ENCODE measurements at regions not wholly inside any gene's neighbourhood (a gene's known extent, or its start where the extent isn't known, plus 50 kb on each side); places are given as distances from the start of the nearest gene placed in this dataset.
A peak's percentile ranks its signal among the peaks of the same experiment; 100 is the strongest.

DNA sequence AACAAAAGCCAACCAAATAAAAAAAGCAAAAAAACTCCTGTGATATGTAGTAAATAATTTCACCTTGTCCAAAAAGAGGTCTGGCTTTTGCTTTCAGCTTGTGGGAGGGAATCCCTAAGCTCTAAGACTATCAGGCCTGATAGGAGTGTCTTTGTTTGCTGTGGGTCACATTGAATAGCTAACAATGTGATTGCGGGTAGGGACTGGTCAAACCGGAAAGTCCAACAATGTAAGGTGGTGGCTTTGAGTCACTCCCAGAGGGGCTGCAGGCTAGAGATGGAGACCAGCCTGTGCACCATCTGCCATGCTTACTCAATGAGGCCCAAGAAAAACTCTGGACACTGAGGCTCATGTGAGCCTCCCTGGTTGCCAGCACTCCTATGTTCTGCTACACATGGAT, 192.9 kb downstream of the TFCP2L1 start:
- peaks cover 49% of the 10 kb centered on the region for H3K4me1 Mint-ChIP-seq
- no peaks in the 10 kb centered on the region for H3K9me3 Mint-ChIP-seq
- peaks cover 25% of the 10 kb centered on the region for H3K27me3 Mint-ChIP-seq (ENCODE audit: low read depth)
- no peak overlapping the region for H3K4me3 Mint-ChIP-seq
- TF ChIP-seq, protein P1, sequence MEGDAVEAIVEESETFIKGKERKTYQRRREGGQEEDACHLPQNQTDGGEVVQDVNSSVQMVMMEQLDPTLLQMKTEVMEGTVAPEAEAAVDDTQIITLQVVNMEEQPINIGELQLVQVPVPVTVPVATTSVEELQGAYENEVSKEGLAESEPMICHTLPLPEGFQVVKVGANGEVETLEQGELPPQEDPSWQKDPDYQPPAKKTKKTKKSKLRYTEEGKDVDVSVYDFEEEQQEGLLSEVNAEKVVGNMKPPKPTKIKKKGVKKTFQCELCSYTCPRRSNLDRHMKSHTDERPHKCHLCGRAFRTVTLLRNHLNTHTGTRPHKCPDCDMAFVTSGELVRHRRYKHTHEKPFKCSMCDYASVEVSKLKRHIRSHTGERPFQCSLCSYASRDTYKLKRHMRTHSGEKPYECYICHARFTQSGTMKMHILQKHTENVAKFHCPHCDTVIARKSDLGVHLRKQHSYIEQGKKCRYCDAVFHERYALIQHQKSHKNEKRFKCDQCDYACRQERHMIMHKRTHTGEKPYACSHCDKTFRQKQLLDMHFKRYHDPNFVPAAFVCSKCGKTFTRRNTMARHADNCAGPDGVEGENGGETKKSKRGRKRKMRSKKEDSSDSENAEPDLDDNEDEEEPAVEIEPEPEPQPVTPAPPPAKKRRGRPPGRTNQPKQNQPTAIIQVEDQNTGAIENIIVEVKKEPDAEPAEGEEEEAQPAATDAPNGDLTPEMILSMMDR (IDR thresholded peaks at IDR 0.05; ENCODE audit: unreplicated experiment in 3 of 3) = no peak
- no peaks in the 10 kb centered on the region for H3K36me3 Mint-ChIP-seq (ENCODE audit: low read depth)
- H3K27ac Mint-ChIP-seq = no peak overlapping the region

DNA sequence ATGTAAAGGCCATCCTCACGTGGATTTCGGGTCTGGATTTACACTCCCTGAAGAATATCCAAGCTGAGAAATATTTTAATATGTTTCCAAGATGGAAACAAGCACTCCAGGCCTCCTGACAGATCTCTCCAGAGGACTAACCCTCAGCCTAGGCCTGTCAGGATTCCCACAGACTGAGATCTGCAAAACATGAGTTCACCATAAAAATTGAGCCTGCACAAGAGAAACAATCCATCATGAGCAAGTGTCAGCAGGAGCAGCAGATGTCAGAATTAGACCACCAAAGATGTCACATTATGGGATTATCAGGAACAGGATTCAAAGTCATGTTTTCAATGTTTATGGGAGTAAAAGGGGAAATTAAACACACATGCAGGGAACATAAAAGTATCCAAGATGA, 191.3 kb downstream of the TFCP2L1 start:
- no peaks in the 10 kb centered on the region for H3K36me3 Mint-ChIP-seq (ENCODE audit: low read depth)

DNA sequence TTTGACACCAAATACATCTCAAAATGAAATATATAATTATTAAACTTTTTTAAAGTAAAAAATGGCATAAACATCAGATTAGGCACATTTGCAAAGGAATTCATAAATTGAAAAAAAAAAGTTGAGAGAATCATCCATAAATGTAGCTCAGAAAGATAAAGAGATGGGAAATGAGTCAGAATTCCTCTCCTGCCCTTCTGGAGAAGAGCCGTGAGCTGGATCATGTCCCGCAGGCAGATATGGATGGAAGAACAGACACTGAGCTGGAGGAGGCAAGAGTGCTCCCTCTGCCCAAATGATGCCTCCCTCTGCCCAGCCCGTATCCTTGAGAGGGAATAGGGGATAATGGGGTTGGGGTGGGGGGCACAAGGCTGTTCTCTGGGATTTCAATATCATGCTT, 190.9 kb downstream of the TFCP2L1 start:
- no peaks in the 10 kb centered on the region for H3K9me3 Mint-ChIP-seq
- H3K4me3 Mint-ChIP-seq = no peak overlapping the region
- H3K27ac Mint-ChIP-seq = peak overlapping the region in 1 of 3 experiments; percentile 55
- TF ChIP-seq, protein P1 (IDR thresholded peaks at IDR 0.05; ENCODE audit: unreplicated experiment in 3 of 3) = no peak
- peaks cover 40% of the 10 kb centered on the region for H3K4me1 Mint-ChIP-seq
- no peaks in the 10 kb centered on the region for H3K36me3 Mint-ChIP-seq (ENCODE audit: low read depth)
- peaks cover 33% of the 10 kb centered on the region for H3K27me3 Mint-ChIP-seq (ENCODE audit: low read depth)

More for the DNA sequence above, 191.3 kb downstream of the TFCP2L1 start:
- peak overlapping the region in 1 of 3 experiments; percentile 2 for H3K4me3 Mint-ChIP-seq
- TF ChIP-seq, protein P1 (IDR thresholded peaks at IDR 0.05; ENCODE audit: unreplicated experiment in 3 of 3) = no peak
- H3K27ac Mint-ChIP-seq = peak overlapping the region; percentile 10 to 55 (median 29)
- no peaks in the 10 kb centered on the region for H3K9me3 Mint-ChIP-seq
- H3K27me3 Mint-ChIP-seq (ENCODE audit: low read depth) = peaks cover 31% of the 10 kb centered on the region
- peaks cover 44% of the 10 kb centered on the region for H3K4me1 Mint-ChIP-seq

DNA sequence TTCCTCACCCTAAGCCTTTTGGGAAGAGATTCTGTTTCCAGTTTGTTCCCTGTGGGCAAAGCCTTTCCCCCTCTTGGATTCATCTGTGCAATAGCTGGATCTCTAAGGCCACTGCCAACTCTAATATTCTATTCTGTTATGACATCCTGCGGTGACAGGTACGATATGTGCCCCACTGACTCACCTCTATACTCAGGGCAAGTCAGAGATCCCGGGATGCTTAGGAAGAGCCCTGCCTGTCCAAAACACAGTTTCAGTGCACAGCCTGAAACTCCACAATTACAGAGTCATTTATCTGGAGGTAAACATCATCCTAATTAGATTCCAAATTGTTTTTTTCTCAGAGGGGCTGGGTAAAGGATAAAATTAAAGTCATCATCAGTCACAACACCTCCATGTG, 190.2 kb downstream of the TFCP2L1 start:
- Mint-ChIP-seq H3K9me3 (no peaks in the 10 kb centered on the region), H3K27me3 (ENCODE audit: low read depth) (peaks cover 37% of the 10 kb centered on the region), H3K36me3 (ENCODE audit: low read depth) (no peaks in the 10 kb centered on the region), H3K4me3 (no peak overlapping the region), H3K4me1 (peaks cover 32% of the 10 kb centered on the region), H3K27ac (no peak overlapping the region)
- TF ChIP-seq, protein P1 (IDR thresholded peaks at IDR 0.05; ENCODE audit: unreplicated experiment in 3 of 3) = no peak

DNA sequence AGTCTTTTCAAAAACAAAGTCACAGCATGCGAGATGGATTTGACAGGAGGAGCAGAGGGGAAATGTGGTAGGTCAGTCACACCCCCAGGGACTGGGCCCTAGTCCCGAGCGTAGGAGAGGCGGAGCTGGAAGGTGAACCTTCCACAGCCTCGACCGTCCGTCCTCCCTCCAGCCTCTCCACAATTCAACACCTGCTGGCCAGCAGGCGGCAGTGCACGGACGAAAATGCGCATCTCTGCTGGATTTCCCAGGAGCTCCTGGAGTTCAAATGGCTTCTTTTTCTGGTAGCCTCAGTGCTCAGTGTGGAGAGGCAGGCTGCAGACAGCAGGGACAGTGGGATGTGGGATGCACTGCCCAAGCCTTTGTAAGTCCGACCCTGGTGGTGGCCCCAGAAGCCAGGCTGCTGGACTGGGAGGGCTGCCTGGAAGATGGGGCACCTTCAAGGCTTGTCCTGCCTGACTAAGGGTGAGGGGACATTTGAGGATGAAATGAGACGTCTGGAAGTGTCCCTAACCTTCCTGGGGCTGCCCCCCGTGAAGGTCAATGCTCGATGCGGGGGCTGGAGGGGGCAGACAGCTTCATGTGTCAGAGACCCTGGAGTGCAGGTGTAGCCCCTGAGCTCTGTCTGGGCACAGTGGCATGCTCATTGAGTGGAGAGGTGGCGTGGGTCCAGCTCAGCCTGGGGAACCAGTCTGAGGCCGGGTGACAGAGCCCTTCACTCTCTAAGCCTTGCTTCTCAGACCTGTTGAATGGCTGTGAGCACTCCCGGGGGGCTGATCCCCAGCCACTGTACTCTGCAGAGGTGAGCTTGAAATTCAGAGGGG, 189.5 kb downstream of the TFCP2L1 start:
- H3K4me3 Mint-ChIP-seq = no peak overlapping the region
- H3K36me3 Mint-ChIP-seq (ENCODE audit: low read depth) = no peaks in the 10 kb centered on the region
- peaks cover 40% of the 10 kb centered on the region for H3K27me3 Mint-ChIP-seq (ENCODE audit: low read depth)
- no peaks in the 10 kb centered on the region for H3K9me3 Mint-ChIP-seq
- H3K27ac Mint-ChIP-seq = no peak overlapping the region
- H3K4me1 Mint-ChIP-seq = peaks cover 26% of the 10 kb centered on the region
- TF ChIP-seq, protein P1 (IDR thresholded peaks at IDR 0.05; ENCODE audit: unreplicated experiment in 3 of 3) = peak; percentile 78 to 84 (median 81)

DNA sequence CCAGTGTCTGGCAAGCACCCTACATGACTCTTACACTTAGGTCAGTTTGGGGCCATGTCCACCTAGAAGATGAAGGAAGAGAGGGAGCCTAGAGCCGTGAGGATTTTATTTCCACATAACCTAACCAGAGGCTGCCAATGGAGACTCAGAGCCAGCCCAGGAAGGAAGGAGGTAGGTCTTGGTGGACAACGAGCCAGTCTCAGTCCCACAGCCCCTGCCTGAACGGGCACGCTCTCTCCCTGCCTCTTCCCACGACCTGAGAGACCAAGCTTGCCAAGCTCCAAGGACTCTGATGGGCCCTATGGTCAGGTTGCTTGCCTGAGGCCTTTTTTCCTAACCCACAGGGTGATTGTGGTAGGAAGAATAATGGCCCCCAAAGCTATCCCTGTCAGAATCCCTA, 188.4 kb downstream of the TFCP2L1 start:
- Mint-ChIP-seq H3K27ac (no peak overlapping the region), H3K27me3 (ENCODE audit: low read depth) (peaks cover 50% of the 10 kb centered on the region), H3K9me3 (no peaks in the 10 kb centered on the region), H3K36me3 (ENCODE audit: low read depth) (no peaks in the 10 kb centered on the region), H3K4me3 (no peak overlapping the region), H3K4me1 (peaks cover 19% of the 10 kb centered on the region)
- TF ChIP-seq, protein P1 (IDR thresholded peaks at IDR 0.05; ENCODE audit: unreplicated experiment in 3 of 3) = no peak

All from nephron (organoid).